ENCODE measurements at regions not wholly inside any gene's neighbourhood (a gene's known extent, or its start where the extent isn't known, plus 50 kb on each side); places are given as distances from the start of the nearest gene placed in this dataset.

DNA sequence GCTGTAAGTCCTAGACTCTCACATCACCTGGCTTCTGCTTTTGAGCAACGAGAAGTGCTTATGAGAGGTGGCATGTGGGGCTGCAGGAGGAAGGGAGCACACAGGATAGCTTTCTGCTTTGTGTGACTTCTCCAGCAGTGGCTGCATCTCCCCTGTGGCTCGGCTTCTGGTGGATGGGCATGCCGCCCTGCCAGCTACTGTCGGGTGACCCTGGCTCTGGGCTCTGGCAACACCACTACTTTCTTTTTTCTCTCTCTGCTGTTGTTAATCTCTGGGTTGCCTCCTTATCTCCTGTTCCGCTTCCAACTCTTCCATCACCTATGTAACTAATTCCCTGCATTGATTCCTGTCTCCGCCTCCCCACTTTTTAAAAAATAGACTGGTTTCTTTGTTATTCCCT, 209.1 kb upstream of the DAAM1 start:
- TF ChIP-seq, protein P1, sequence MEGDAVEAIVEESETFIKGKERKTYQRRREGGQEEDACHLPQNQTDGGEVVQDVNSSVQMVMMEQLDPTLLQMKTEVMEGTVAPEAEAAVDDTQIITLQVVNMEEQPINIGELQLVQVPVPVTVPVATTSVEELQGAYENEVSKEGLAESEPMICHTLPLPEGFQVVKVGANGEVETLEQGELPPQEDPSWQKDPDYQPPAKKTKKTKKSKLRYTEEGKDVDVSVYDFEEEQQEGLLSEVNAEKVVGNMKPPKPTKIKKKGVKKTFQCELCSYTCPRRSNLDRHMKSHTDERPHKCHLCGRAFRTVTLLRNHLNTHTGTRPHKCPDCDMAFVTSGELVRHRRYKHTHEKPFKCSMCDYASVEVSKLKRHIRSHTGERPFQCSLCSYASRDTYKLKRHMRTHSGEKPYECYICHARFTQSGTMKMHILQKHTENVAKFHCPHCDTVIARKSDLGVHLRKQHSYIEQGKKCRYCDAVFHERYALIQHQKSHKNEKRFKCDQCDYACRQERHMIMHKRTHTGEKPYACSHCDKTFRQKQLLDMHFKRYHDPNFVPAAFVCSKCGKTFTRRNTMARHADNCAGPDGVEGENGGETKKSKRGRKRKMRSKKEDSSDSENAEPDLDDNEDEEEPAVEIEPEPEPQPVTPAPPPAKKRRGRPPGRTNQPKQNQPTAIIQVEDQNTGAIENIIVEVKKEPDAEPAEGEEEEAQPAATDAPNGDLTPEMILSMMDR (IDR thresholded peaks at IDR 0.05): no peak
- TF ChIP-seq POLR2A (IDR thresholded peaks at IDR 0.05): no peak
